NCI-H510A treated with DMSO at 0.1 percent for 48 hours (cell line): ENCODE measurements at regions not wholly inside any gene's neighbourhood (a gene's known extent, or its start where the extent isn't known, plus 50 kb on each side); places are given as distances from the start of the nearest gene placed in this dataset.
"Not testable (repeated sequence)": the region's sequence is repeated elsewhere in the genome, so short reads cannot be mapped to it uniquely, and the experiment has no call there.

Experiments used
- DNase-seq: peaks from one replicate; lab custom pipeline; 2025; lab: John Stamatoyannopoulos, UW

DNA sequence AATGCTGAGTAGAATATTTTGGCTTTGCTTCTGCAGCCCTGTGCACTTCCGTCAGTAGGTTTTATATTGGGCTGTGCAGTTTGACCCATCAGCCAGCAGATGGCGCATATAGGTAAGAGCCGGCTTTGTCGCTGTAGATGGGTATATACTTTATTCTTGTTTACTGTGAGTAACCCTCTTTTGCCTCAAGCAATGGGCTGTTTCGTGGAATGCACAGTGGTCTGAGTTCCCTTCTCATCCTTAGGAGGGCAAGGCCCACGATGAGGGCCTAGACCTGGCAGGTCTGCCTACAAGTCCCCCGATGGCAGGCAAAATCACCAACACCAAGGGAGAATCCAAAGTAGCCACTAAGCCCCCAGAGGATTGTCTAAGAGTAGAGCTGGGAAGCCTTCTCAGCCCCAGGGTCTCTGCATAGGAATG lies 1002.9 kb upstream of the KCND2 start:
- DNase-seq = peak; percentile 42

DNA sequence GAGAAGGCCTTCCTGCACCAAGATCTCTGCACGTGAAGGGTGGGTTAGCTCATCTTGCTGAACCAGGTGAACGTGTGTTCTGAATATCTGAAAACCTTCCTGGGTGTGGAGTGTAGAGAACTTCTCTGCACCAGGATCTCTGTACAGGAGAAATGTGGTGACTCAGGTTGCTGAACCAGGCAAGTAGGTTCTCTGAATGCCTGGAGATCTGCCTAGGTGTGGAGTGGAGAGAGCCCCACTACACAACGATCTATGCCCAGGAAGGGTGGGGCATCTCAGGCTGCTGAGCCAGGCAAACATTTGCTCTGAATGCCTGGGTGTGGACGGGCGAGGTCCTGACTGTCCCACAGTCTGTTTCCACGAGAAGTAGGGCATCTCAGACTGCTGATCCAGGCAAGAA lies 1002.3 kb upstream of the KCND2 start:
- DNase-seq = no peak

DNA sequence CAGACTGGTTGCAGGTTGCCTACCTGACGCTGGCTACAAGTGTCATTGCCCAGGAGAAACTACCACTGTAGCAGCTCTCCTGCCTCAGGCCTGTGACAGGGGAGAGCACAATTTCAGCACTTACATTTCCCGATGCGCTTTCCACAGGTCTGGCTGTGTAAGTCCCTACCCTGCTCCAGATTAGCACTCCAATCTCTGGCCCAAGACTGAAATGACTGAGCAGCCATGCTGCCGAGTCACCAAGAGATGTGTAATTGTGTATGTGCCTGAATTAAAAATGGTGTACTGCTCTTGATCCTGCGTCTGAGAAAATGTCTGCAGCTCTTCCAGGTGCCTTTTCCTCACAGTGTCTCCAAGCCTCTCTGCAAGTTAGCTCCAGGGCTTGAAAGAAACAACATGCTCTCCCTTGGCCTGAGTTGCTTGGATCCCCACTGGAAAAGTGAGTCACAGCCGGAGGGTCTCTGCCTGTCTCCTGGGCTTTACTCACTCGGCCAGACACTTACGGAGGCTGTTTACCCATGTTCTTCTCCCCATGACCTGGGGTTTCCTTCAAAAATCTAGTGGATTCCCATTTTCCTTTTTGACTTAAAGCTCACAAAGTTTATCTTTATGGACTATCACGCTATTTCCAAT lies 1001.7 kb upstream of the KCND2 start:
- no peak for DNase-seq

DNA sequence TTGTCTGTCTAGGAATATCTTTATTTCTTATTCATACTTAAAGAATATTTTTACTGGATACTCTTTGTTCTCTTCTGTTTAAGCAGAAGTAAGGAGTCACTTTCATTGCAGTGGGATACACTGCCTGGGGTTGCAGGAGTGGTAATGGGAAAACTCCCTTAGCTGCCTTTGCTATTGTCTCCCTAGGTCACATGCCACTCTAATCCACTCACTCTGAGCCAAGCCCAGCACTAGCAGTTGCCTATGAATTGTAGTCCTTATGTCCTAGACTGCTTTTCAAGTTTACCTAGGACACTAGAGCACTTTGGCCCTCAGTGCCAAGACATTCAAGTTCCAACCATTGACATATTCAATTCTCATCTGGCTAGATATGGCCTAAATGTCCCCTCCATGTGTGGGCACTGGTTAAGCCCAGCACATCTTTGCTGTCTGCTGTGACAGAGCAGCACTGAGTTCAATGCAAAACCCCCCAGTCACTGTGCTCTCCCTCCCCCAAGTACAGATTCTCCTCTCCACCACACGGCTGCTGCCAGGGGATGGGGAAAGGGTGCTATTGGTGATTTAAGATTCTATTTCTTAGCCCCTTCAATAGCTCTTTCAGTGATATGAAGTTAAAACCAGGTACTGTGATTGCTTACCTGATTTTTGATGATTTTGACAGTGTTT lies 991.7 kb upstream of the KCND2 start:
- no peak for DNase-seq

DNA sequence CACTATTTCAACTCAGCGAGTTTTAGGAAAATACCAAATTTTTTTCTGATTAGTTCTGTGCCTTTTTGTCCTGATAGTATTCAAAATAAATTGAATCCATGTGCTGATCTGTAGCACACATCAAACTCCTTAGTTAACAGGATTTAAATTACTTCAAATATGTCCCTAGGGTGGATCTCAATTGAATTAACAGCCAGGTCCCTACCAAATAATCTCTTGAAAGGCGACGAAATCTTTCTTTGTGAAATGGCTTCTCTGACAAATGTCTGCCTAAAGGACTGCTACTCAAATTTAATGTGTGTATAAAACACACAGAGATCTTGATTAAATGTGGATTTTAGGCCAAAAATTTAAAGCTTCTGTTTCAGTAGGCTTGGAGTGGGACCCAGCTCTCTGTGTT lies 989.6 kb upstream of the KCND2 start:
- no peak for DNase-seq

DNA sequence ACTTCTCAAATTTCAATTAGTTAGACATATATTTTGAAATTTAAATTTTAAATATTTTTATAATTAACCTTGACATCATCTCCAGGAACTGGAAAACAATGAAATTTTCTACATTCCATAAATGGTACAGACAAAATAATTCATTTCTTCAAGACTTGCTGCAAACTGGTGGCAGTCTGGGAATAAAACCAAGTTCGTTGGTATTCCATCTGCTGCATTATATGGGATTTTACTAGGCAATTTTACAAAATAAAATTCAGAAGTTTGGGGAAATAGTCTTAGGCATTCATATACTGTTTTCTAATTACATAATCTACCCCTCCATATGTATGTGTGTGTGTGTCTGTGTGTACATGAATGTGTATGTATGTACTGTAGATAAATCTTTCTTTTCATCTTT lies 984.6 kb upstream of the KCND2 start:
- DNase-seq = no peak

DNA sequence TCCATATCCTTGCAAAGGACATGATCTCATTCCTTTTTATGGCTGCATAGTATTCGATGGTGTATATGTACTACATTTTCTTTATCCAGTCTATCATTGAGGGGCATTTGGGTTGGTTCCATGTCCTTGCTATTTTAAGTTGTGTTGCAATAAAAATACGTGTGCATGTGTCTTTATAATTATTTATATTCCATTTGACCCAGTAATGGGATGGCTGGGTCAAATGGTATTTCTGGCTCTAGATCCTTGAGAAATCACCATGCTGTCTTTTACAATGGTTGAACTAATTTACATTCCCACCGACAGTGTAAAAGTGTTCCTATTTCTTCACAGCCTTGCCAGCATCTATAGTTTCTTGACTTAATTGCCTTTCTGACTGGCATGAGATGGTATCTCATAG lies 972.6 kb upstream of the KCND2 start:
- not testable (repeated sequence) for DNase-seq

DNA sequence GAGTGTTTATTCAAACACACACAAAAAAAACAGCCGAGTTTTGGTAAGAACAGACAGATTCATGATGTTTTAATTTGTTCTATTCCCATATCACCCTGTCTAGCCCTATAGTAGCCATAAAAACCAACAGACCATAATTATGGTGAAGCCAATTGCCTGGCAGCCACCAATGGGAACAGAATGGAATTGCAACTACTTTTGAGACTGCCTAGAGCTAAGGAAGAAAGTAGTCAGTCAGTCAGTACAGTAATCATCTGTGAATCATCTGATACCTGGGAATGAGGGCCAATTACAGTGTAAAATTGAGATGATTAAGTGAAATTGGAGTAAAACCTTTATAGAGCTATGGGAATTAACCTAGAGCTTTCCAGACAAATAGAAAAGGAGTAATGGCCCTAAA lies 952.7 kb upstream of the KCND2 start:
- DNase-seq = no peak

DNA sequence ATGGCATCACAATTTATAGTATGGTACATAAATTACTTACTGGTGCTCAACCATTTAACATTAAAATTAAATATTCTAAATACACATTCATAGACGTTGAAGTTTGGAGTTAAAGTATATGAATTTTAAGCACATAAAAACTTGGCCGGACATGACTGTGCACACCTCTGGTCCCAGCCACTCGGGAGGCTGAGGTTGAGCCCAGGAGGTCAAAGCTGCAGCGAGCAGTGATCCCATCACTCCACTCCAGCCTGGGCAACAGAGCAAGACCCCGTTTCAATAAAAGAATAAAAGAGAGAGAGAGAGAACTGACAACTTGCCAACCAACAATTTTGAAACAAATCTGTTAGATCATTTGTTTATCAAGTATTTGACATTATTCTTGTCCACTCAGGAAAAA lies 943.3 kb upstream of the KCND2 start:
- no peak for DNase-seq

DNA sequence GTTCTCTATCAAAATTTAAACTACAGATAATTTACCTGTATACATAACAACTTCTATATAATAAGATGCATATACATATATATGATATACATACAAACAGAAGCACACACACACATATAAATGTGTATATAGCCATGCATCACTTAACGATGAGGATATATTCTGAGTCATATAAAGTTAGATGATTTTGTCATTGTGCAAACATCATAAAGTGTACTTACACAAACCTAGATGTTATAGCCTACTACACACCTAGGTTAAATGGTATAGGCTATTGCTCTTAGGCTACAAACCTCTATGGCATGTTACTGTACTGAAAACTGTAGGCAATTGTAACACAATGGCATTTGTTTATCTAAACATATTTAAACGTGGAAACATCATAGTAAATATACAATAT lies 937.6 kb upstream of the KCND2 start:
- DNase-seq = no peak

DNA sequence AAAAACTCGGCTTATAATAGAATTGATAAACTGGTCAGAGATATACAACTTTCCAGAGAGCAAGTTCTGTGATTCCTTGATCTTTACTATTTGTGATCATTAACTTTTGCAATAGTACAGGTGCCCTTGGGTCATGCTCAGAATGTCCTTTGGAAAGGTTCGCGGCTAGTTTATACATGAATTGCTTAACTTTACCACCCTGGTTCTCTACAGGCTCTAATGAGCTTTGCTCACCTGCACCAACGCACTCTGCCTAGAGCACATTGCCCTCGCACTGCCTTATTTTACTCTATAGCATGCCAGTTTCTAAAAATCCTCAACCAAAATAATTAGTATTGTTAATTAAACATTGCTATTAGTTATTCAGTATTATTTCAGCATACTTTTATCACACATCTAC lies 931.2 kb upstream of the KCND2 start:
- no peak for DNase-seq

DNA sequence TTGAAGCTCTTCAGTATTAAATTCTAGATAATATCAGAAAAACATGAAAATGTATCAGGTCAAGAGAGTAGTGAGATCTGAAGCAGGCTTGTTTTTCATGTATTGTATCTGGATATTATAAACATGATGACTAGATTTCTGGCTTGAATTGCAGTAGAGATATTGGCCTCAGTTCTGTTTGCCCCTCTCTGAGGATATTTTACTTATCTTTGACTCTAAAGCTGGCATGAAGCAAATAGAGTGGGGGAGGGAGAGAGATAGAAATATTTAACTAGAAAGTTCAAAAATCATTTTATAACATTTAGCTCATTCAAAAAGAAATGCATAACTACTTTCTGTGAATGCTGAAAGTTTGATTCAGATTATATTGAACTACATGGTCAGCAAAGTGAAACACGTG lies 929.7 kb upstream of the KCND2 start:
- DNase-seq = no peak

DNA sequence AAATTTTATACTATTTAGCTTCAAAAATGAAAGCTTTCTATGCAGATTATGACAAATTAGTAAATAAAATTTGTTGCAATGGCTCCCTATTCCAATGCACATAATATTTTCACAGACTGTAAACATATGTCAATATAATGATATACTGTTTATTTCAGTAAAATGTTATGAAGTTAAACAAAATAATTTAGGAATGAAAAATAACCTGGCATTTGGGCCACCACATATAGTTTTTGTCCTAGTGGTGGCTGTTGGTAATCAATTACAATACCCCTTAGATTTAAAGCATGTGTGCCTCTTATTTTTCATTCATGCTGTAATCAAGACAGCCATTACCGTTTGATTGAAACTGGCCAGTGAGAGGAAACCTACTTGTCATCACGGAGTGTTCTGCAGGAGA lies 928.5 kb upstream of the KCND2 start:
- no peak for DNase-seq

DNA sequence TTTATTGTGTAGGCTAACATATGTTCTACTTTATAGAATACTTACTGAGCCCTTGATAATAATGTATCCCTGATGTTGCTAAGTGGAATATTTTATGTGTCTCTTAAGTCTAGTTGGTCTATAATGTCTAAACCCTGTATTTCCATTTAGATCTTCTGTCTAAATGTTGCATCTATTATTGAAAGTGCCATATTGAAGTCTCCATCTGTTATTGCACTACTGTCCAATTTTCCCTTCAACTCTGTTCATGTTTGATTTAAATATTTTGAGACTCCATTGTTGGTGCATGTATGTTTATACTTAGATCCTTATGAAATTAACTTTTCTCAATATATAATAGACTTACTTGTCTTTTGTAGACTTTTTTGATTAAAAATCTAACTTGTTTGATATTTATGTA lies 924.5 kb upstream of the KCND2 start:
- no peak for DNase-seq

DNA sequence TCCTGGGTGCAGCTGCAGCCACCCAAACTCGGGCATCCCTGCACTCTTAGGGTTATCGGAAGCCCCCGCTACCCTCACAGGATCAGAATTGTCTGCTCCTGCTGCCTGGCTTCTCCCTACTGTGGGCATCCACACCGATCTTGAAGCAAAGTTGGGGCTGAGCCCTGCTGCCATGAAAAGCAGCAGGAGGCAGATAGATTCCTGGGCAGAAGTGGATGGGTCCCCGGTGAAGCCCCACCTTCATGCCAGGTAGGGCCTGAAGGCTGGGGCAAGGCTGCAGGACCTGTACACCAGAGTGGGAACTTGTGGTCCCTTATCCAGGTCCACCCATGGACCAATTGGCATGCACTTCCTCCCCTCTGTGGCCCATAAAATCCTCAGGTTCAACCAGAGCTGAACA lies 922.6 kb upstream of the KCND2 start:
- no peak for DNase-seq

DNA sequence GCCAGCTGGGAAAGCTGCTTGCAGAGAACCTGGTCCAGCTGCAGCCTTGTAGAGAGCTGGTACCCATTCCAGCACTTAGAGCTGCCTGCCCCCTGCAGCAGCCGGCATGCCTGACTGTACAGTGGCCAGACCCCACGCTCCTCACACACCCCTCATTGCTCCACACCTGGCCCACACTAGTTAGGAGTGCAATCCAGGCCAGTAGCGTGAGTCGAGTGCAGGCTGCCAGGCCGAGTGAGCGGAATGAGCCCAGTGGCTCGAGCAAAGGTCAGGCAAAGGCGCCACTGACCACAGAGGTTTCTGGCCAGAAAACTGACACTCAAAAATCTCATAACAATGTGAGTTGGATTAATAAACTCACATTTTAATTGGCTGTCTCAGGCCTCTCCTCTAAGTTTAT lies 921.7 kb upstream of the KCND2 start:
- no peak for DNase-seq

DNA sequence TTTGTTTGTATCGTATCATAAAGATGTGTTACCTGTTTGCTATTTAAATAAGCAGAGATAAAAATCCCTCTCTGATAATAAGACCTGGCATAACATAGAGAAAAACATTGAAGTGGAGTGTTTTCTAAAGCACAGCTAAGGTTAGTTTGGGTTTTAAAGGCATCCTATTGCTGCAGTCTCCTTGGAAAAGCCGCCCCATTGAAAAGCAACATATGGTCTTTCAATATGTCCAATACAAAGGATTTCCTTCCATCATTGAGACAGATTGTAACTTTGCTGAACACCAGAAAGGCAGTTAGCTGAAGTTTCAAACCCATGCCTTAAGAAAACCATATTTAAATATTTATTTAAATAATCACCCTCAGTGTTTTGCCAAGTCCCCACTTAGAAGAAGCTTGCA lies 898.5 kb upstream of the KCND2 start:
- no peak for DNase-seq

DNA sequence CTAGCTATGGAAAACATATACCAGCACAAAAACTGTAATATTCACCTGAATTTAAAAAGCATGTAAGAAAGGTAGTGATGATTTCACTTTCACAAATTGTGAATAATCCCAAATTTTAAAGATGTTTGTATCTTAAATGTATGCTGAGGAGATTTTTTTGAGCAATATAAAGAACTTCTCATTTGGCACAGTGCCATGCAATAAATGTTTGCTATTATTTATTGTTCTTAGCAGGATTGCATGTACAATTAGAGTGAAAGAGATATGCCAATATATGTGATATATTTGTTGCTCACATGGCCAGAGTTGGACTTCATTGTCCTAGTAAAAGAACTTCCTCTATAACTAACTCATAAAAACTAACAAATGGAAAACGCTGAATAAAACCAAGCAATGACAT lies 895.1 kb upstream of the KCND2 start:
- DNase-seq = no peak

DNA sequence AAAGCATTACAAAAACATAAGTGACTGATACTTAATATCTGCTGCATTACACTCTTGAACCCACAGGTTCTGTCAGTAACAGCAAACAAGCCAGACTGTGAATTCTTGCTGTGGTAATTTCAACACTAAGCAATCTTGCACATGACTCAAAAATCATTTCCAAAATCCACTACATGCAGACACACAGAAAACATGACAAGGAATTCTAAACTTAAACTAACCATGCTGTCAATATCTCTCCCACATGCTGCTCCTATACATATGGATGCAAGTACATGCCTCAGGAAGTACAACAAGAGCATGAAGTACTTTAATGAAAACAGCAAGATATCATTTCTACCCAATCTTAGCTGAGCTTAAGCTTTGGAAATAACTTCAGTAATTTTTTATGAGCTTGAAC lies 890.2 kb upstream of the KCND2 start:
- DNase-seq = no peak

DNA sequence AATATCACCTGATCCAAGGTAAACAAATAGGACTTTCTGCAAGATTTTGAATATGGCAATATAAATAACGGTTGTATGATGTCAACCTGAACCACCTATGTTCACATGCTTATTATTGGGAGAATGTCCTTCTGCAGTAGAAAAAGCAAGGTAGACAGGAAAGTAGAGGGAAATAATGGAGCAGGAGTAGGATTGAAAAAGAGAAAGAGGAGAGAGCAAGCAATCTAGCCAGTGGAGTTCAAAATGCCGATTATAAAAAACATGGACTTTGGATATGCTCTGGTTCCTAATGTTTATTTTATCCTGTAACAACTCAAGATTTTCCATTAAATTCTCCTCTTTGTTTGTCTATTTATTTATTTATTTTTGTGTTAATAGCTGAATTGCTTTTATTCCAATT lies 878.0 kb upstream of the KCND2 start:
- no peak for DNase-seq

DNA sequence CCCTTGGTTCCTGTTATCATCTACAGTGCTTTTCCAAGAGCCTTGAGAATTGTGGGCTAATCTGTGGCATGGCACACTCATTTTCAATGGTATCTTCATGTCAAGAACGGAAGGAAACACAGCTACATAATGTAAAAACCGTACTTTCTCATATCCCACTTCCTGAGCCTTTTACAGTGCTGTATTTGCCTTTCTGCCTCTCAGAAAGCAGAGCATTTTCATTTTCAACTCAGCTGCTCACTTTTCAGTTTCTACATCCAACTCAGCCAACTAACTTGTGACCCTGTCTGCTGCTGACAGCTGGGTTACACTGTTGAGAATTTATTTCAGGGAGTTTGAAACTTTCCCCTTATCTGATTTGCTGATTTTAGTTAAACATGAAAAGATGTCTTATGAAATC lies 875.8 kb upstream of the KCND2 start:
- DNase-seq = no peak

DNA sequence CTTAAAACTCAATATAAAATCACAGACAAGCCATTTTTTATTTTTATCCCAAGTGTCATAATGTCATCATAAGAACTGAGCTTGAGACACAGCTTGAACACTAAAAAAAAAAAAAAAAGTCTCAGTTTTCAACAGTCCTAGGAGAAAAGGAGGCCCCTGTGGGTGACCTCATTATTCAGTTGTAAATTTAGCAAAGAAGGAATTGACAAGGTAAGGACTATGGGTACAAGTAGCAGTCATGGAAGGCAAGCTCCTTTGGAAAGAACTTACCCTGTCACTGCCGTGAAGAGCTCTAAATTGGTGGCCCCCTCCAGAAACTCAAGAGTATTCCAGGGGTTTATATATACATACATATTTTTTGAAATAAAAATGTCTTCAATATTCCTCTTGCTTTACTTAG lies 864.4 kb upstream of the KCND2 start:
- DNase-seq = no peak

DNA sequence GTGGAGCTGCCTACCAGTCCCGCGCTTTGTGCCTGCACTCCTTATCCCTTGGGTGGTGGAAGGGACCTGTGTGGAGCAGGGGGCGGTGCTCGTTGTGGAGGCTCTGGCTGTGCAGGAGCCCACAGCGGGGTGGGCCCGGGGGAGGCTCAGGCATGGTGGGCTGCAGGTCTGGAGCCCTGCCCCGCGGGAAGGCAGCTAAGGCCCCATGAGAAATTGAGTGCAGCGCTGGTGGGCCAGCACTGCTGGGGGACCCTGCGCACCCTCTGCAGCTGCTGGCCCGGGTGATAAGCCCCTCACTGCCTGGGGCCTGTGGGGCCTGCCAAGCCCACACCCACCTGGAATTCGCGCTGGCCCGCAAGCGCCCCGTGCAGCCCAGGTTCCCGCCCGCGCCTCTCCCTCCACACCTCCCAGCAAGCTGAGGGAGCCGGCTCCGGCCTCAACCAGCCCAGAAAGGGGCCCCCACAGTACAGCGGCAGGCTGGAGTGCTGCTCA lies 859.6 kb upstream of the KCND2 start:
- no peak for DNase-seq

DNA sequence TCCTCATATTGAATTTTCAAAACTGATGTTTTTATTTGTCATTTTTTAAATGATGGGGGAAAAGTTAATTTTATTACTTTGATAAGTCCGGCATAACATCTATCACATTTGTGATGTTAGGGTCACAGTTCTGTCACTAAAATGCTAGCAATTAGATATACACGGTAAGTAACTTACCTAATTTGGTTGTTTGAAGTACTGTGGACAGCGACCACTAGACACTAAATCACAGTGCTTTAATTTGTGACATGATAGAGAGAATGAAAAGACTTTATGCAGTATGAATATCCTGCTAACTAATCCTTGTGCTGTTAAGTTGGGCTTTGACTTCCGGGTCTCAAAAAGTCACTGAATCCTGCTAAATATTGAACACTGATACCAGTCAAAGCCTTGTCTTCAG lies 857.3 kb upstream of the KCND2 start:
- DNase-seq = no peak
